ENCODE measurements at regions not wholly inside any gene's neighbourhood (a gene's known extent, or its start where the extent isn't known, plus 50 kb on each side); places are given as distances from the start of the nearest gene placed in this dataset.

DNA sequence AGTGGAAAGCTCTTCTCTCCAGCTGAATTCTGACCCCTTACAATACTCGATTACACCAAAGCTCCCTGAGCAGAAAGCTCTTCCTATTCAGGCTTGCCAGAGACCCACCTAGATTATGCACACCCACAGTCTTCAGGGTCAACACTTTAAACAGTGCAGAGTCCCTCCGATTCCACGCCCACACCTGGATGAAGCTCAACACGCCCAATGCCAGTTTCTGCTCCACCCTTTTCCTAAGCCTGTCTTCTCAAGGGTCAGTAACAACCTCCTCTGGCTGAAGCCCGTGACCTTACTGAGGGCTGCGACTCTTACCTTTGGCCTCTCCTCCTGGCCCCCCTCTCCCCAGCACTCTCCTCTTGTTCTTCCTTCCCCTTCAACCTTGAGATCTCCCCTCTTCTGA is 492.0 kb upstream of the SALL3 start:
- TF ChIP-seq SUZ12 (IDR thresholded peaks at IDR 0.05; ENCODE audit: extremely low read depth, insufficient read depth, insufficient read length) (no peak), ZNF274 (IDR thresholded peaks at IDR 0.05; ENCODE audit: low read depth, low read length) (no peak)
